Calu3 (cell line): ENCODE measurements at regions not wholly inside any gene's neighbourhood (a gene's known extent, or its start where the extent isn't known, plus 50 kb on each side); places are given as distances from the start of the nearest gene placed in this dataset.

Experiments
- BruUV-seq: library from RNA; stranded (reverse); fragments of 400-500 nt; replicated peaks from 2 replicates; lab custom pipeline; 2021; lab: Mats Ljungman, UMichigan
- CTCF ChIA-PET: fragments of 300-600 bp; sonication (Branson Sonifier 250); formaldehyde crosslinking; loops from one replicate; lab custom pipeline; 2022; ENCODE audit warnings: antibody characterized with exemption; lab: Charles Lee
- DNase-seq: peaks from one replicate; pipeline ENCODE4 v3.0.0; 2022
- H3K27ac Mint-ChIP-seq: one replicate; pipeline ENCODE4 v1.8.0; 2022; ENCODE audit warnings: mixed read lengths; ENCODE audit not compliant: unreplicated experiment
- H3K27me3 Mint-ChIP-seq: one replicate; pipeline ENCODE4 v1.8.0; 2022; ENCODE audit warnings: mixed read lengths; ENCODE audit not compliant: unreplicated experiment
- H3K36me3 Mint-ChIP-seq: one replicate; pipeline ENCODE4 v1.8.0; 2022; ENCODE audit warnings: mild to moderate bottlenecking, moderate library complexity, mixed read lengths; ENCODE audit not compliant: insufficient read depth, unreplicated experiment
- H3K4me1 Mint-ChIP-seq: one replicate; pipeline ENCODE4 v1.8.0; 2022; ENCODE audit warnings: mild to moderate bottlenecking, low read depth, mixed read lengths; ENCODE audit not compliant: unreplicated experiment
- H3K4me3 Mint-ChIP-seq: one replicate; pipeline ENCODE4 v1.8.0; 2022; ENCODE audit warnings: mild to moderate bottlenecking, low read depth, moderate library complexity, mixed read lengths; ENCODE audit not compliant: unreplicated experiment
- H3K9me3 Mint-ChIP-seq: one replicate; pipeline ENCODE4 v1.8.0; 2022; ENCODE audit warnings: low read depth, mixed read lengths; ENCODE audit not compliant: unreplicated experiment
- intact Hi-C: fragments of 100-400 bp; cut with micrococcal nuclease; formaldehyde crosslinking; loops from one replicate; pipeline ENCODE4 v1.10.0; 2022; ENCODE audit not compliant: unreplicated experiment
- TF ChIP-seq, protein P1 (sequence below): fragments of 200-600 bp; IDR thresholded peaks from one replicate; pipeline ENCODE4 v1.8.0; 2022; ENCODE audit warnings: antibody characterized with exemption; ENCODE audit not compliant: unreplicated experiment

DNA sequence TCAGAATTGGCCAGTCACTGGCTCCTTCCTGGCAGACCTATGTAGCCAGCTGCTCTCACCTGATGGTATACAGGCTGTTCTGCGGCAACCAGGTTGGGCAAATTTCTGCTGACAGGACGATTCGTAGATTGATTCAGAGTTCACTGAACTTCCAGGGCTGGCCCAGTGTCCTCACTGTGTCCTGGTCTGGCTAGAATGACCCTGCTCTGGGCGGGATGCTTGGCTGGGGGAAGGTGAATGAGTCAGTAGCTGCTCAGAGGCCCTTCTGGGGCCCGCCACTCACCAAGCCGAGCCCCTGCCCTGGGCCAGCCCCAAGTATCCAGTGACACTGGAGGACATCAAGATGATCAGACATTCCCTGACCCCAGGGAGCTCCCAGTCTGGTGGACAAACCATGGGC is 62.9 kb upstream of the WNT11 start:
- Mint-ChIP-seq H3K4me3 (no peak overlapping the region), H3K4me1 (no peaks in the 10 kb centered on the region), H3K27me3 (peaks cover 36% of the 10 kb centered on the region), H3K27ac (no peak overlapping the region), H3K9me3 (no peaks in the 10 kb centered on the region), H3K36me3 (peaks cover 10% of the 10 kb centered on the region)
- BruUV-seq, result no TSS peak
- DNase-seq, result no peak
- intact Hi-C loops, result no loop called here
- TF ChIP-seq, protein P1, sequence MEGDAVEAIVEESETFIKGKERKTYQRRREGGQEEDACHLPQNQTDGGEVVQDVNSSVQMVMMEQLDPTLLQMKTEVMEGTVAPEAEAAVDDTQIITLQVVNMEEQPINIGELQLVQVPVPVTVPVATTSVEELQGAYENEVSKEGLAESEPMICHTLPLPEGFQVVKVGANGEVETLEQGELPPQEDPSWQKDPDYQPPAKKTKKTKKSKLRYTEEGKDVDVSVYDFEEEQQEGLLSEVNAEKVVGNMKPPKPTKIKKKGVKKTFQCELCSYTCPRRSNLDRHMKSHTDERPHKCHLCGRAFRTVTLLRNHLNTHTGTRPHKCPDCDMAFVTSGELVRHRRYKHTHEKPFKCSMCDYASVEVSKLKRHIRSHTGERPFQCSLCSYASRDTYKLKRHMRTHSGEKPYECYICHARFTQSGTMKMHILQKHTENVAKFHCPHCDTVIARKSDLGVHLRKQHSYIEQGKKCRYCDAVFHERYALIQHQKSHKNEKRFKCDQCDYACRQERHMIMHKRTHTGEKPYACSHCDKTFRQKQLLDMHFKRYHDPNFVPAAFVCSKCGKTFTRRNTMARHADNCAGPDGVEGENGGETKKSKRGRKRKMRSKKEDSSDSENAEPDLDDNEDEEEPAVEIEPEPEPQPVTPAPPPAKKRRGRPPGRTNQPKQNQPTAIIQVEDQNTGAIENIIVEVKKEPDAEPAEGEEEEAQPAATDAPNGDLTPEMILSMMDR, result no peak
- CTCF ChIA-PET, result no interaction called here

DNA sequence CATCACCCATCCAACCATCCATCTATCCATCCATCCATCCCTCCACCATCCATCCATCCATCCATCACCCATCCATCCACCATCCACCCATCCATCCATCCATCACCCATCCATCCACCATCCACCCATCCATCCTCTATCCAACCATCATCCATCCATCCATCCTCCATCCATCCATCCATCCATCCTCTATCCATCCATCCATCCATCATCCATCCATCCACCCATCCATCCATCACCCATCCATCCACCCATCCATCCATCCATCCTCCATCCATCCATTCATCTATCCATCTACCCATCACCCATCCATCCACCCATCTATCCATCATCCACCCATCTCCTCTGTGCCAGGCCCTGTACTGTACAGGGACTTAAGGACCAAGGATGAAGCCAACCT is 62.2 kb upstream of the WNT11 start:
- CTCF ChIA-PET, result interaction anchor here (0.7 kb wide), 1 partner anchor 18 kb away, joined by 3 read pairs; no protein-coding TSS in a partner anchor
- BruUV-seq, result no TSS peak

DNA sequence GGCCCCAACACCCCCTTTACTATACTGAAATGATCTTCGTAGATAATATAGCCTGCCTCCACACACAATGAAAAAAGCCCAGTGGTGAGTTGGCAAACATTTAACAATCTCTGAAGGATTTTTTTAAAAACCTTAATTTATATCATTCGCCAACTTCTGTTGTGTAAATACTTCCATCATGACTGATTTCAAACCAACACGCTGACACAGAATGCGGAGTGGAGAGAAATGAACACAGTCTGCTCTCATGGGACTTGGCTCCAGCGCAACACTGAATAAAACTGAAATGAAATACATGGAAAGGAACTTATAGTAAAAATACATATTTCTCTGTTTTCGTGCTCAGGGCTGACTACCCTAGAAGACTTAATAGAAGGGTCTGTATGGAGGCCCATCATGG is 61.3 kb upstream of the WNT11 start:
- intact Hi-C loops, result no loop called here
- no peak for DNase-seq
- no peaks in the 10 kb centered on the region for H3K4me1 Mint-ChIP-seq
- TF ChIP-seq, protein P1, result no peak
- H3K4me3 Mint-ChIP-seq, result no peak overlapping the region
- H3K27ac Mint-ChIP-seq, result no peak overlapping the region
- peaks cover 48% of the 10 kb centered on the region for H3K27me3 Mint-ChIP-seq
- H3K36me3 Mint-ChIP-seq, result peaks cover 10% of the 10 kb centered on the region
- no peaks in the 10 kb centered on the region for H3K9me3 Mint-ChIP-seq
- CTCF ChIA-PET, result no interaction called here
- BruUV-seq, result no TSS peak

More for the DNA sequence above, 62.2 kb upstream of the WNT11 start:
- peaks cover 39% of the 10 kb centered on the region for H3K27me3 Mint-ChIP-seq
- no peak overlapping the region for H3K4me3 Mint-ChIP-seq
- H3K36me3 Mint-ChIP-seq, result peaks cover 10% of the 10 kb centered on the region
- TF ChIP-seq, protein P1, result no peak
- H3K4me1 Mint-ChIP-seq, result no peaks in the 10 kb centered on the region
- no peaks in the 10 kb centered on the region for H3K9me3 Mint-ChIP-seq
- DNase-seq, result no peak
- no peak overlapping the region for H3K27ac Mint-ChIP-seq
- intact Hi-C loops, result no loop called here

DNA sequence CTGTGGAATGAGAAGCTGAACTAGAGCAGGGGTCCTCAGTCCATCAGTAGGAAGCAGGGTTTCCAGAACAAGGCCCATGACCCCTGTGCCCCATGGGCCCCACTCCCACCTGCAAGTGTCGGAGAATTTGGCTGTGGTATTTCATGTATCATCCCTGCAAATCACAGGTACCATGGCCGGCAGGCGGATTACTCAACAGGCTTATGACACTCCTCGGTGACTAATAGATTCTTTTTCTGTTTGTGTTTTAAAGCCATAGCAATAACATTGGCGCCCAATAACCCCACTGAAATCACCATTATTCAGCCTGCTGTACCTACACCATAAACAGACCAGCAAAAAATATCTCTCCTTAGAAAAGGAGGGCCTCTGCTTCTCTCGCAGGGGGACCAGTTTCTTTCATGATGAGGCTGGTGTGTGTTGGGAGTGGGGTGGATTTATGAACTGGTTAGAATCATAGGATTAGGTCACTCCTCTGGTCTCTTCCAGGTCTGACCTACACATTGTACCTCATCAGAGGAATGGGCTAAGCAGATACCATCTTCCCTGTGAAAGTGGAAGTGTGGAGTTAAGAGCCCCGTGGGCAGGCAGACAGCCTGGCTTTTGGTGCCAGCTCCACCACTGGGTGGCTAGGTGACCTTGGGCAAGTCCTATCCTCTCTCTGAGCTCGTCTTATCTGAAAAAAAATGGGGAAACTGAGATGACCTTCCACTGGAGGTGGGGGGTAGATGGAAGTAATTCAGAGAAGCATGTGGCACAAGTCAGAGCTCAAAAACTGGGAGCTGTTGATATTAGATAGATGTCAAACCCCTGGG is 60.2 kb upstream of the WNT11 start:
- intact Hi-C loops, result no loop called here
- CTCF ChIA-PET, result interaction anchor here (1.1 kb wide), 1 partner anchor 58 kb away, joined by 4 read pairs; no protein-coding TSS in a partner anchor
- H3K27me3 Mint-ChIP-seq, result peaks cover 54% of the 10 kb centered on the region
- TF ChIP-seq, protein P1, result no peak
- no TSS peak for BruUV-seq
- H3K36me3 Mint-ChIP-seq, result peaks cover 10% of the 10 kb centered on the region
- no peaks in the 10 kb centered on the region for H3K9me3 Mint-ChIP-seq
- no peak overlapping the region for H3K4me3 Mint-ChIP-seq
- DNase-seq, result peak; percentile 40
- H3K27ac Mint-ChIP-seq, result no peak overlapping the region
- H3K4me1 Mint-ChIP-seq, result no peaks in the 10 kb centered on the region
